Aorta (tissue), 5 donors: ENCODE measurements at regions not wholly inside any gene's neighbourhood (a gene's known extent, or its start where the extent isn't known, plus 50 kb on each side); places are given as distances from the start of the nearest gene placed in this dataset.

ENCODE experiments used
- ATAC-seq: fragments of 200-7000 bp; cut with Tn5 transposase; one replicate; pipeline ENCODE4 v1.9.1; 2022; ENCODE audit warnings: moderate library complexity; ENCODE audit not compliant: low FRiP score
- DNase-seq, 2 donors: peaks; one replicate each; pipeline ENCODE4 v3.0.0-alpha.2; 2020
- H3K27ac ChIP-seq, 2 donors: one replicate each; pipeline ENCODE4 v1.5.1; 2013; ENCODE audit warnings: low read length in 2 of 2, mild to moderate bottlenecking in 2 of 2, moderate library complexity in 2 of 2, control low read depth in 1 of 2, inconsistent platforms in 1 of 2, low read depth in 1 of 2
- H3K27me3 ChIP-seq, 2 donors: one replicate each; pipeline ENCODE4 v1.6.1; 2013; ENCODE audit warnings: control low read depth in 1 of 2, low read length in 1 of 2, mild to moderate bottlenecking in 1 of 2, moderate library complexity in 1 of 2; ENCODE audit not compliant: insufficient read depth in 2 of 2, control insufficient read depth in 1 of 2
- H3K36me3 ChIP-seq, 2 donors: one replicate each; pipeline ENCODE4 v1.6.1; 2013; ENCODE audit warnings: control low read depth in 1 of 2, low read length in 1 of 2, mild to moderate bottlenecking in 1 of 2; ENCODE audit not compliant: insufficient read depth in 2 of 2, control insufficient read depth in 1 of 2
- H3K4me1 ChIP-seq, 2 donors: one replicate each; pipeline ENCODE4 v1.6.1; 2013; ENCODE audit warnings: low read length in 2 of 2, control low read depth in 1 of 2, mild to moderate bottlenecking in 1 of 2, moderate library complexity in 1 of 2; ENCODE audit not compliant: insufficient read depth in 2 of 2, control insufficient read depth in 1 of 2
- H3K4me3 ChIP-seq, 2 donors: one replicate each; pipeline ENCODE4 v1.5.1; 2013; ENCODE audit warnings: low read length in 2 of 2, control low read depth in 1 of 2, mild to moderate bottlenecking in 1 of 2
- H3K9me3 ChIP-seq: one replicate; pipeline ENCODE4 v1.6.1; 2013; ENCODE audit warnings: mild to moderate bottlenecking, low read length; ENCODE audit not compliant: control insufficient read depth
- WGBS, 2 donors: extraction: QIAGEN DNeasy Blood & Tissue Kit; methylation state at CpG; one replicate each; pipeline ENCODE4 v1.1.7; 2013; 5-methylcytosine and 5-hydroxymethylcytosine counted together
- intact Hi-C, 2 donors: fragments of 100-400 bp; cut with DNase I; formaldehyde crosslinking; loops; one replicate each; pipeline versions ENCODE4 v1.14.2 to v1.15.0; 2022
- donor health status: healthy with polysubstance abuse.
- donor health status: Bipolar disorder and iron deficiency.
- donor health status: DM: no; HTN: no; CAD: no.
- donor health status: DM: no; HTN: no; CAD: no.
- donor health status: DM: yes; HTN: yes; CAD: no.

GRCh38 chr11:21625982-21626381, 566.9 kb upstream of the ANO5 start:
- H3K9me3 ChIP-seq, result peaks cover 3% of the 10 kb centered on the region
- no peaks in the 10 kb centered on the region for H3K4me1 ChIP-seq
- WGBS, 2 donors, result 87% methylated on average over 5 of the region's 5 CpGs
- ATAC-seq (peak; percentile 6), DNase-seq (peak in 1 of 2 donors; percentile 54)
- no peak overlapping the region for H3K4me3 ChIP-seq
- H3K27me3 ChIP-seq, result no peaks in the 10 kb centered on the region
- no peaks in the 10 kb centered on the region for H3K36me3 ChIP-seq
- no peak overlapping the region for H3K27ac ChIP-seq
- intact Hi-C loops, result no loop called here

- WGBS, 2 donors, result 61% methylated on average over 3 of the region's 3 CpGs
- Histone ChIP-seq H3K9me3 (peaks cover 3% of the 10 kb centered on the region), H3K27me3 (no peaks in the 10 kb centered on the region), H3K4me1 (no peaks in the 10 kb centered on the region), H3K4me3 (no peak overlapping the region), H3K36me3 (no peaks in the 10 kb centered on the region), H3K27ac (no peak overlapping the region)
- no peak for ATAC-seq
- intact Hi-C loops, result no loop called here
- DNase-seq, result no peak
Measured at GRCh38 chr11:21628641-21629040, 564.2 kb upstream of the ANO5 start.

GRCh38 chr11:21630934-21631478, 561.9 kb upstream of the ANO5 start:
- no peak for ATAC-seq
- intact Hi-C loops, result no loop called here
- H3K4me3 ChIP-seq, result no peak overlapping the region
- WGBS, 2 donors, result 82 to 87% methylated on average over 1 of the region's 1 CpG
- H3K36me3 ChIP-seq, result no peaks in the 10 kb centered on the region
- peaks cover 3% of the 10 kb centered on the region for H3K9me3 ChIP-seq
- DNase-seq, result no peak
- H3K27me3 ChIP-seq, result no peaks in the 10 kb centered on the region
- H3K4me1 ChIP-seq, result no peaks in the 10 kb centered on the region
- H3K27ac ChIP-seq, result no peak overlapping the region

- ATAC-seq (no peak), DNase-seq (no peak)
- Histone ChIP-seq H3K4me3 (no peak overlapping the region), H3K27ac (no peak overlapping the region), H3K36me3 (no peaks in the 10 kb centered on the region), H3K27me3 (no peaks in the 10 kb centered on the region), H3K9me3 (peaks cover 3% of the 10 kb centered on the region), H3K4me1 (no peaks in the 10 kb centered on the region)
- 84% methylated on average over 7 of the region's 7 CpGs for WGBS, 2 donors
- intact Hi-C loops, result no loop called here
Measured at GRCh38 chr11:21631991-21632390, 560.9 kb upstream of the ANO5 start.

GRCh38 chr11:21634491-21634890, 558.4 kb upstream of the ANO5 start:
- H3K9me3 ChIP-seq, result no peaks in the 10 kb centered on the region
- H3K4me1 ChIP-seq, result no peaks in the 10 kb centered on the region
- intact Hi-C loops, result no loop called here
- H3K36me3 ChIP-seq, result no peaks in the 10 kb centered on the region
- 68 to 70% methylated on average over 3 of the region's 3 CpGs for WGBS, 2 donors
- ATAC-seq, result no peak
- no peak overlapping the region for H3K4me3 ChIP-seq
- no peak for DNase-seq
- H3K27me3 ChIP-seq, result no peaks in the 10 kb centered on the region
- no peak overlapping the region for H3K27ac ChIP-seq

GRCh38 chr11:21634956-21635355, 557.9 kb upstream of the ANO5 start:
- H3K36me3 ChIP-seq, result no peaks in the 10 kb centered on the region
- ATAC-seq, result no peak
- H3K27me3 ChIP-seq, result no peaks in the 10 kb centered on the region
- no peak overlapping the region for H3K27ac ChIP-seq
- H3K9me3 ChIP-seq, result no peaks in the 10 kb centered on the region
- intact Hi-C loops, result no loop called here
- no peak for DNase-seq
- H3K4me3 ChIP-seq, result no peak overlapping the region
- H3K4me1 ChIP-seq, result no peaks in the 10 kb centered on the region

GRCh38 chr11:21635394-21636145, 557.3 kb upstream of the ANO5 start:
- intact Hi-C loops, result no loop called here
- no peaks in the 10 kb centered on the region for H3K9me3 ChIP-seq
- H3K4me3 ChIP-seq, result no peak overlapping the region
- ATAC-seq (no peak), DNase-seq (no peak)
- no peak overlapping the region for H3K27ac ChIP-seq
- H3K4me1 ChIP-seq, result no peaks in the 10 kb centered on the region
- H3K36me3 ChIP-seq, result no peaks in the 10 kb centered on the region
- H3K27me3 ChIP-seq, result no peaks in the 10 kb centered on the region
- WGBS, 2 donors, result 15 to 49% methylated on average over 2 of the region's 2 CpGs

- no peaks in the 10 kb centered on the region for H3K9me3 ChIP-seq
- no peaks in the 10 kb centered on the region for H3K27me3 ChIP-seq
- no peak overlapping the region for H3K27ac ChIP-seq
- DNase-seq (no peak), ATAC-seq (no peak)
- intact Hi-C loops, result no loop called here
- H3K36me3 ChIP-seq, result no peaks in the 10 kb centered on the region
- no peak overlapping the region for H3K4me3 ChIP-seq
- H3K4me1 ChIP-seq, result no peaks in the 10 kb centered on the region
Measured at GRCh38 chr11:21636561-21636960, 556.3 kb upstream of the ANO5 start.

- Histone ChIP-seq H3K9me3 (no peaks in the 10 kb centered on the region), H3K27ac (no peak overlapping the region), H3K36me3 (no peaks in the 10 kb centered on the region), H3K27me3 (peaks cover 0 to 1% of the 10 kb centered on the region in 2 donors), H3K4me1 (no peaks in the 10 kb centered on the region), H3K4me3 (no peak overlapping the region)
- no peak for ATAC-seq
- DNase-seq, result no peak
- 67 to 79% methylated on average over 1 of the region's 1 CpG for WGBS, 2 donors
- intact Hi-C loops, result no loop called here
Measured at GRCh38 chr11:21640491-21640890, 552.4 kb upstream of the ANO5 start.
